PC-3 (cell line): ENCODE measurements at regions not wholly inside any gene's neighbourhood (a gene's known extent, or its start where the extent isn't known, plus 50 kb on each side); places are given as distances from the start of the nearest gene placed in this dataset.

Experiments
- CTCF ChIP-seq: fragments of 300-600 bp; sonication (generic); conservative IDR thresholded peaks from 2 replicates; pipeline ENCODE4 v1.5.1; 2017; ENCODE audit warnings: antibody characterized with exemption, low read depth, mild to moderate bottlenecking, low read length
- EZH2phosphoT487 ChIP-seq: fragments of 300-600 bp; sonication (generic); IDR thresholded peaks from 2 replicates; pipeline ENCODE4 v1.6.1; 2018; ENCODE audit warnings: mild to moderate bottlenecking, antibody characterized with exemption, low read length, borderline replicate concordance

- TF ChIP-seq CTCF (no peak), EZH2phosphoT487 (no peak)
Measured at GRCh38 chr1:65526049-65526556, 105.6 kb downstream of the LEPR start.
